Activated CD4-positive, alpha-beta T cell treated with anti-CD3 and anti-CD28 coated beads for 24 hours (primary cell): ENCODE measurements at regions not wholly inside any gene's neighbourhood (a gene's known extent, or its start where the extent isn't known, plus 50 kb on each side); places are given as distances from the start of the nearest gene placed in this dataset.
"Not testable (repeated sequence)": the region's sequence is repeated elsewhere in the genome, so short reads cannot be mapped to it uniquely, and the experiment has no call there.

Source experiments
- DNase-seq, 2 donors: peaks; one replicate each; pipeline ENCODE4 v3.0.0-alpha.2; 2020; ENCODE audit warnings: low read depth in 2 of 2

DNA sequence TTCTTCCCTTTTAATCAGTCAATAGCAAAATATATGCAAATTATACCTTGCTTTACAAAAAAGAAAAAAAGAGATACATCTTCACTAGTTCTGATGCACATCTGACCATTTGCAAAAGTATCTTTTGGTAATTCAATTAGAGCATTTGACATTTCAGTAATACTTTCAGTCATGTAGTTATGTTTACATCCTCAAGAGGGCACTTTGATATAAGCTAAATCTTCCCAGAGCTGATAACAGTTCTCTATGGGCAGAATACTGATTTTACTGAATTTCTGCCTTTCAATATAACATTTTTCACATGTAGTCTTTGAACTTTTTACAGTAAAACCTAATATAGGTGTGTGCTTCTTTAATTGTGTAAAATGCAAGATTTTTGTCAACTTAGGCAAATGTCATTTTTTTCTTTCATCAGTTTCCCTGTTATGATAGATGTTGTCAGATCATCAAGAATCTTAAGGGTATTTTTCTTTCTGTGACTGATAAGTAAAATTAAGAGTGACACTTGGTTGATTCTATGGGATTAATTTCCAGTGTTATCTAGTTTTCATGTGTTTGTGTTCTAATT lies 703.5 kb upstream of the SEMA3D start:
- DNase-seq: no peak

DNA sequence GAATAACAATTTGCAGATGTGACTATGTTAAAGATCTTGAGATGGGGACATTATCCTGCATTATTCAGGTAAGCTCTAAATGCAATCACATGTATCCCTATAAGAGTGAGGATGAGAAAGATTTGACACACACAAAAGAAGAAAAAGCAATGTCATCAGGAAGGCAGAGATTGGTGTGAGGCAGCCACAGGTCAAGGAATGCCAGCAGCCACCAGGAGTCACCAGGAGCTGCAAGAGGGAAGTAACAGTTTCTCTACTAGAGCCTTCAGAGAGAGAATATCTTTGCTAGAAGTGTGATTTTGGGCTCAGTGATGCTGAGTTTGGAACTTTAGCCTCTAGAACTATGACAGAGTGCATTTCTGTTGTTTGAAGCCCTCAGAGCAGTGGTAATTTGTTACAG lies 700.3 kb upstream of the SEMA3D start:
- DNase-seq: no peak

DNA sequence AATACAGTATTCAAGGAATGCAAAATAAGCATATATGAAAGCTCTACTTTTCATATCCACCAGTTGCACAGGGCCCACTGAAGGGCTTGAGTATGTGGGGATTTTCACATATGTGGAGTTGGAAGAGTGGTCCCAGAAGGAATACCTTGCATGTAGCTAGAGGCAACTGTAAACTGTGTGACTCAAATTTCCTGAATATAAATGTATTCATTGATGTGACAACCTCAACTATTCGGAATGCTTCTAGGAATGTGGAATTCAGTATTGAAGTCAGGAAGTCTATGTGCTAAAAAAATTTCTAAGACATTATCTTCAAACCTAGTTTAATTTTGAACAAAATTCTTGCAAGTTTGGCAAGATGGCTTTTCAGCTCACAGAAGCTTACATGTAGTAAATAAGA lies 695.5 kb upstream of the SEMA3D start:
- DNase-seq: no peak

DNA sequence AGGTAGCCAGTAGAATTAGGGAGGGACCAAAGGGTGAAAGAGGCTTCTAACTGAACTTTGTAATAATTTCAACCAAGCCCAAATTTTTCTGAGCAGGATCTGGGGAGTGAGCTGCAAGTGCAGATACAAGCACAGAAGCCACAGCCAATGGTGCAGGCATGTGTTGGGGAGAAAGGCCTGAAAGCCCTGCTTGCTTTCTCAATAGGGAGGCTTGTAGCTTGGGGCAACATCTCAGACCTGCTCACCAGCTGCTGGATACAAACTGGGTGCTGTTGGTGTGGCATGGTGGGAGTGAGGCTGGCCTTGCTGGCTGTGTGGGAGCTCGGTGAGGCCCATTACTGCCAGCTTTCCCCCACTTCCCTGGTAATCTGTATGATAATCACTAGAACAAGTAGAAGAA lies 688.5 kb upstream of the SEMA3D start:
- DNase-seq: no peak

DNA sequence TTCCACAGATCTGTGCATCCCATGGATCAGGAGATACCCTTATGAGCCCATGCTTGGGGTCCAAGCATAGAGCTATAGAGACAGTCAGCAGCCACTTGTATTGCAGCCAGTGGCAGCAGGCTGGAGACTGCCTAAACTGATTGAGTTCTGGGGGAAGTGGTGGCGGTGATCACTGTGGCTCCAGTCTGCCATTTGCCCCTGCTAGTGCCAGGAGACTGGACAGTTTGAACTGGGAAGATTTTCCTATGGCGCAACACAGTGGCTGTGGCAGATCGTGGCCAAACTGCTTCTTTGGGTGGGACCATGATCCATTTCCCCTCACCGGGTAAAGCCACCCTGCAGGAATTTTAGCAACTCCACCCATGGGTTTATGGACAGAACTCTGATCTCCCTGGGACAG lies 679.7 kb upstream of the SEMA3D start:
- no peak for DNase-seq

DNA sequence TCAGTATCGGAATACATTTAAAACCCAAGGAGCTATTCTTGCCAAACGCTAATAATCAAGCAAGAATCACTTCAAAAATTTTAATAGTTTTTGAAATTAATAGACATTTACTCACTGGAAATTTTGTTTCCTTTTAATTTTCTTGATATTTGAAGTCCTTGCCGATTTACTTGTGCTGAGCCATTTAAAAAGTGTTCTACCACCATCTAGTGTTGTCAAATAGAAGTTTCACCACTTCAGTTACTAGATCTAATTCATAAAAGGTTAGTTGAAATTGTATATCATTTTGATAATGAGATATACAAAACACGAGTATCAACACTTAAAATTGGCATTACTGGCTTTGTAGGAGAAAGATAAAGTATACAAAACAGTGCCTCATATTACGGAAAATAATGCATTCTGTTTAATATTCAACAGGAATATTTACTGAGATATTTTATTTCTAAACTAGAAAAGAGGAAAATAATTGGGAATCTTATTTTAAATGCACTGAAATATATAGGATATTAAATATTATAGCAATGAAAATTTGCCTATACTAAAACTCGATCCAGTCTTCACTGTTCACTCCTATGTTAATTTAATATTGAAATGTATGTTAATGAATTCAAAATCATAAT lies 664.8 kb upstream of the SEMA3D start:
- DNase-seq: no peak

DNA sequence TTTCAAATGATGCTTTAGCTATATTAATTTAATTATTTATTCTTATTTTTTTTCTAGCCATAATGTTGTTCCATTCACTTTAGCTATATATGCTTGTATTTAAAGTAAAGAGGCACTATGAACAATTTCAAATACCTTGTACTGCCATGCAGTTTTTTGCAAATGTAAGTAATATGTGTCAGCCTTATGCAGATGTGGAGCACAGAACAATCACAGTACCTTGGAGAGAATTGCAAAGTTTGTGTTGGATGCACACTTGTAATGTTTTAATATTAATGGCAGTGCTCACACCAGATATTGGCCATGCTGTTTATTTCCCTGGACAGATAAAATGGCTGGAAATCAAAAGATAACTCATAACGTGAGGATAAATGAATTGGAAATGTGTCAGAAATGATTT lies 663.5 kb upstream of the SEMA3D start:
- DNase-seq: no peak

DNA sequence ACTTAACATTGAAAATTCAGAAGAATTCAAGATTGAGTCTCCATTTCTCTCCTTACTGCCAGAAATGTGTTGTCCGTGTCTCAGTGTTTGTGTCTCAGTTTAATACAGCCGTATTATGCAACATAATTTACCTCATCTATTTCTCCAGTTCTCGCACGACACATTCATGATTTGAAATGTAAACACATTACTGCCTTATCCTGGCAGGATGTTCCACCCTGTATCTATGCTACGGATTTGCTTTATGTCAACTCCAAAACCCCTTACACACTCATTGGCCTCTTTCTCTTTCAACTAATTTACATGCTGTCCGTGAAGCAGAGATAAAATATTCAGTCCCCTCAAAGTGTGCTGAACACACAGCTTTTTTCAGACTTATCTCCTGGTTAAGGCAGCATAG lies 653.7 kb upstream of the SEMA3D start:
- no peak for DNase-seq

DNA sequence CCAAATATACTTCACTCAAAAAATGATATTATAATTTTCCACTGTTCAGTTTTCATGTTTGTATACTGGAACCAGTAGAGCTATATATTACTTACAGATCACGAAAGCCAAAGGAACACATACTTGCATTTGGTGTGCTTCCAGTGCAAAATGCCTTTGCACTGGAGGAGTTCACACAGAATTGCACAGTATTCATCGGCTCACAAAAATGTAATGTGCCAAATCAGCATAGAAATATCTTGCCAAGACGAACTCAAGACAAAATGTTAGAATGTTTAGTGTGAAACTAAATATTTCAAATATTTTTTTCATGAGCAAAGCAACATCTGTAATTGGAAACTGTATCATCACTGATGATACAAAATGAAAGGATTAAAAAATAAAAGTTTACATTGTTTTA lies 646.2 kb upstream of the SEMA3D start:
- DNase-seq: no peak

DNA sequence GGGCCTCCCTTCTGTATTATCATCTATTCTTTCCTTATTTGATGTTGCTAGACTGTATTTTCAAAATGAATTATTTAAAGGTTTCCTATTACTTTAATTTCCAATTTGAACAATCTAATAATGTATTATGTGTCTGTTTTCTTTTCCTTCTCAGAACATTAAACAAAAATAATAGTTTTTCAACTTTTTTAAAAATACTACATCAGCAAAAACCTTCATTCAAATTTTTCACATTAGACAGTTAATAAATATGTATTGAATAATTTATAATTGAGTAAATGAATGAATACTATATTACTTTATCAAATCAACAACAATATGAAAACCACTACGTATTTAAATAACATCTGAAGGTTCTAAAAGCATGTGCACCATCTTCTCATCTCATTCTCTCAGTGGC lies 644.1 kb upstream of the SEMA3D start:
- no peak for DNase-seq

DNA sequence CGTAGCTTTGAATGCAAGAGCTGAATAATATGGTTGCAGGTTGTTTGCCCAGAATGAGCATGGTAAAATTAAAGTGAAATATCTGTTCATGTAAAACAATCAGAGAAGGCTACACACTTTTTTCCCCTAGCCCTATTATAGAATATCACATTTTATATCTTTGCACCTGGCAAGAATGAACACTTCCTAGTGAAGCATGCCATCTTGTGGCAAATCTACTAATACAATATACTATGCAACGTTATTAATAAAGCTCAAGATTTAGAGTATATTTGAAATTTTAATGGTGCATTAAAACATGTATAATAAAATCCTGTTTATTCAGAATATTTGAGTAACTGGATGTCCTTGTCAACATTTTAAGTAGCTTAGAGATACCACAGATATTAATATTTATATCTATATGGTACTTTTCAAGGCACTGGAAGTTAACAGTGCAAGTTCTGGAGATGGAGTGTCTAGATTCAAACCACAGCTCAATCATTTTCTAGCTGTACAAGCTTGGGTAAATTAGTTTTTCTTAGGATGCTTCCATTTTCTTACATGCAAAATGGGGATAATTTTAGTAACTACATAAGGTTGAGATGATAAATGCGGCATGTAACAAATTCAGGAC lies 643.1 kb upstream of the SEMA3D start:
- no peak for DNase-seq

DNA sequence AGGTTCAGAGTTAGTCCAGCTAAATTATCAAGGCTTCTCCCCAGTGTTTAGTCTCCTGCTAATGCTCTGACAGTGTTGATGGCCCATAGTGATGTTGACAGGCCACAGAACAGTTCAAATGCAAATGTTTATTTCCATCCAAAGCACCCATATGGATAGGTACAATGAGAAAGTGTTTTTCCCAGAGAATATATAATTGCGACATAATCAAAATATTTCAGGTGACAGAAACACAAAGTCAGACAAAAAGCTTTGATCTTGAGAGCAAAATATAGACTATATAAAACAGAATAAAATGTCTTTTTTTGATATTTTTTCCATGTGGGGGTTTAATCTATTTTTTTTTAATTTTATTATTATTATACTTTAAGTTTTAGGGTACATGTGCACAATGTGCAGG lies 642.3 kb upstream of the SEMA3D start:
- DNase-seq: no peak

DNA sequence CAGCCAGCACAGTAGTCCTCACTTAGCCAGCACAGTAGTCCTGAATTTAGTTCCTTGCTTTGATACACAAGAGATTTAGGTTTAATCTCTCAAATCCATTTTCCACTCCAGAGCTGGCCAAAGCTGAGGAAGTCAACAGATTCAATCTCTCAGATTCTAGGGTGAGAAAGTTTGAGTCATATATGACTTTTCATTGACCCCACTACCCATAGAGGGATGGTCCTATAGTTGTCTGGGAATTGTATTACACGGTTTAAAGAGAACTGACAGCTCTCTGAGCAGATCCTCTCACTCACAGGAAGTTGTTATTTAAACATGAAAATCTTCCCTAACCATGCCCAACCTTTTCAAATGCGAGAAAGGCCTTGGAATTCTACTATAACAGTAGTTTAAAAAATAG lies 641.8 kb upstream of the SEMA3D start:
- DNase-seq: no peak

DNA sequence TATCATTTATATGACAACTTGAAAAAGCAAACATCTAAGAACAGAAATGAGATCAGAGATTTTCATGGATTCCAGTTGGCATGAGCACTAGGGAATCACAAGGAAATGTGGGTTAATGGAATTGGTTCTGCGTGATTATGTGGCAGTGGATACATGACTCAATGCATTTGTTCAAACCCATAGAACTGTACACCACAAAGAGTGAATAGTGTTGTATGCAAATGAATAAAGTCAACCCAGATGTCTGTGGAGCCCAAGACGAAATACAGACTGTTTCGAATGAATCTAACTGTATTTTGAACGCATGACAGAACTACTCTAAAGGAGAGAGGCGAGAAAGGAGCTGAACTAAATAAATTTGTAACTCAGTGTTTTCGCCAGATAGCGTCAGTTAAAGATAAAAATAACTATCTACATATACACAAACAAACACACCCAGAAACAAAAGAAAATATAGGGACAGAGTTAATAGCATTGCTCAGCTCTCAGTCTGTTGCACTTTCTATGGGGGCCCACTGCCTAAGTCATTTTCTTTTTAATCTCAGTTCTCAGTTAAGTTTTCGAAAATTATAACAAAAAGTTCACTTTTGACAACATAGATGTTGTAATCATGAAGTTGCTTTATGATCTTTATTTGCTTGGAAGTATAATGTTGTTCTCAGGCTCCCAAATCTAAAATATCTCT lies 636.7 kb upstream of the SEMA3D start:
- DNase-seq: no peak

DNA sequence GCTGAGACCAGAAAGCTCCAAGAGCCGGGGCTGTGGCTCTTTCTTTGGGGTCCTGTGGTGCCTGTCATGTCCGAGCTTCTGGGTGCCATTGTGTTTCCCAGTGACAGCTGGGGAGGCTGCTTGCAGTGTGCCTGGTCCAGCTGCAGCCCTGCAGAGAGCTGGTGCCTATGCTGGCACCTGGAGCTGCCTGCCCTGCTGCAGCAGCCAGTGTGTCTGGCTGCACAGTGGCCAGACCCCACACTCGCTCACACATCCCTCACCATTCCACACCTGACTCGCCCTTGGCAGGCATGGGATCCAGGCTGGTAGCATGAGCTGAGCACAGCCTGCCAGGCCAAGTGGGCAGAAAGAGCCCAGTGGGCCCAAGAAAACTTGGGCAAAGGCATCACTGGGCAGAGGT lies 635.1 kb upstream of the SEMA3D start:
- DNase-seq: no peak

DNA sequence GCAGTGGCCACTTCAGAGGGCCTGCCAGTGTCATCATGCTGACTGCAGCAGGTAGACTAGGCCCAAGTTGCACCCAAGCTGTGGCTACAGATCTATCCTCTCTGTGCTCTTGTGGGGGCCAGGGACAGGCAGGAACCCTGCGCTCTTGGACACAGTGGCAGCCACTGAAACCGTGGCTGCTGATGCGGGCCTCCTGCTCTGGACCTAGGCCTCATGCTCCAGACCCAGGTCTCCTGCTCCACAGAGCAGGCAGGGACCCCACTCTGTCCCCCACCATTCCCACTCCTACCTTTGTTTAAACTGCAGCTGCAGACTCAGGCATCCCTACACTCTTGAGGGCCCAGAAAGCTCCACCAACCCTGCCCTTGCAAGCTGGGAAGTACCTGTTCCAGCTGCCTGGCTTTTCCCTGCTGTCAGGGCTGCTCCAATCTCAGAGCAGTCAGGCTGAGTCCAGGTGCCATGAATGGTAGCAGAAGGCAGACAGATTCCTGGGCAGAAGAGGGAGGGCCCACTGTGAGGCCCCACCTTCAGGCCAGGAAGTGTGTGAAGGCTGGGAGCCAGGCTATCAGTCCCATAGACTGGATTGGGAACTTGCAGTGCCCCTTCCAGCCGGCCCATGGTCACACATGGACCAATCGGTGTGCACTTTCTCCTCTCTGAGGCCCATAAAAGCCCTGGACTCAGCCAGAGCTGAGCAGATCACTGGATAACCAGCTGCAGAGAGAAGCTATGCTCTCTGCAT lies 634.0 kb upstream of the SEMA3D start:
- DNase-seq: no peak

DNA sequence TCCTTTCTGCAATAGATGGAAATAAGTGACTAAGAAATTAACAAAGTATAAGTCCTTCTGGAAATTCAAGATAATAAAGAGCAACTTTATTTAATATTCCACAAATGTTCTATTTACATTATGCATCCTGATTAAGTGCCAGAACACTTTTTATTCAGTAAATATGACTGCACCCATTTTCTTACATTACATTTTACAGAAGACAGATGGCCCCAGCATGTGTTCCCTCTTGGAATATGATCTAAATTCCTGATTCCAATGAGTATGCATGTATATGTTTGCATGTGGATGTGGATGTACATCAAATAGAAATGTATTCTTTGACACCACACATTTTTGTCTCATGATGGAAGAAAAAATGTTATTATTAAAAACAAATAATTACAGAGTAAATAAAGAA lies 628.7 kb upstream of the SEMA3D start:
- DNase-seq: no peak

DNA sequence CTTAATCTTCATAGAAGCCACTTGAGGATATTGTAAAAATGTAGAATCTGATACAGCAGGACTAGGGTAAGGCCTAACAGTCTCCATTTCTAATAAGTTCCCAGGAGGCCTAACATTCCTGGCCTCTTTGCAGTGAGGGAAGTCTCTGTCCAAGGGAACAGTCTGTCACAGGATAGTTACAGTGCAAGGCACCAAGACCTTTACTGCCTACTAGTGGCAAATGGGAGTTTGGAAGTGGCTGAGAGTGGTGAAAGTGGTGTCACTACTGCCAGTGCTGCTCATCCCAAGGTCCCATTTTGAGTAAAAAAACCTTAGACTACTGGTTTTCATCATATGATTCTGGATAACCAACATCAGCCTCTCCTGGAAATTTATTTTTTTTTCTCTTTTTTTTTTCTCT lies 619.5 kb upstream of the SEMA3D start:
- no peak for DNase-seq

DNA sequence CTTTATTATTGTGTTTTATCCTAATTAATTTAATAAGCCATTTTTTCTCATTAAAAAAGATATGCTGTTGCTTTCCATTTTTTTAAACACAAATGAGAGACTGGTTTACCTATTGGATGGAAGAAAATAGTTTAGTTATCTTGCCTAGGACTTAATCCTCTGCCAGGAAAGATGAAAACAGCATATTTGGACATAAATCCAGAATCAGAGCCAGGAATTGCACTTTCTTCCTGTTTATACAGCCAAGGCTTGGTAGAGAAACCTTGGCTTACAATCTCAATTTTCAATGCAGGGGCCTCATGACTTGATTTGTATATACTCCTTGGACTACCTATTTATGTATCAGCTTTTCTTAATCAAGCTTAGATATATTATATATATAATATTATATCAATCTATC lies 618.8 kb upstream of the SEMA3D start:
- no peak for DNase-seq

DNA sequence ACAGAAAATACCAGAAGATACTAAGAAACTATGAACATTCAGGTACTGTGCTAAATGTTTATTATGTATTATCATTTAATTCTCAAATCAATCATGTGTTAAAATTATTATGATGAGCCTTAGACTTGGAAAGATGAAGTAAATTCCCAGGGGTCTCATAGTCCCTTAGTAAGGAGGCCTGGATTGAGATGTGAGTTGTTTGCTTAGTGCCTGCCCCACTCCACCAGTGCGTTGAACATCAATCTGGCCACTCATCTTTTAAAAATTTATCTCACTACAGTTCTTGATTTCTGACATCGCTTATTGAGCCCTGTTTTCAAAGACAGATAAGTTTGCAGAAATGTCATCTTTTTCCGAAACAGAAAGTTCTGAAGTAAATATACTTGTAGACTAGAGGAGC lies 618.4 kb upstream of the SEMA3D start:
- no peak for DNase-seq

DNA sequence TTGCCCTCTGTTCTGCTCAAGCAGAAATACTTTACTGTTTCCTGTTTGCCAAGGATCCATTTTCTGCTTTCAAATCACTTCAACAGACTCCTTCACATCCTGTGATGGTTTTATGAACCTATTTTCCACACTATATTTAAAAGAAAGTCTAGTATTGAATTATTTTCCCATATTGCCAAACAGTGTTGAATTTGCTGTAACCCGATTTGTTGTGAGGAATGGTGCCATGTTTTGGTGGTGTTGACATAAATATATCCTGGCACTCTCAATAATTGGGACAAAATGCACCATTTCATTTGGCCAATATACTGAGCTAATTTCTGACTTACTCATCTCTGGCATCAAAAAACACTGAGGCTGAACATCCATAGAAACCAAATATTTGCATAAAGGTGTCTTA lies 615.4 kb upstream of the SEMA3D start:
- no peak for DNase-seq

DNA sequence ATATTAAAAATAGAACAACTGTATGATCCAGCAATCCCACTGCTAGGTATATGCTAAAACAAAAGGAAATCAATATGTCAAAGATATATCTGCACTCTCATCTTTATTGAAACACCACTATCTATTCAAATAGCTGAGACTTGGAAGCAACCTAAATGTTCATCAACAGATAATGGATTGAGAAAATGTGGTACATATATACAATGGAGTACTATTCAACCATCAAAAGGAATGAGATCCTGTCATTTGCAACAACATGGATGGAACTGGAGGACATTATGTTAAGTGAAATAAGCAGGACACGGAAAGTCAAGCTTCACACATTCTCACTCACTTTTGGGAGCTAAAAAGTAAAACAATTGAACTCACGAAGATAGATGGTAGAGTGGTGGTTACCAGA lies 610.1 kb upstream of the SEMA3D start:
- no peak for DNase-seq

DNA sequence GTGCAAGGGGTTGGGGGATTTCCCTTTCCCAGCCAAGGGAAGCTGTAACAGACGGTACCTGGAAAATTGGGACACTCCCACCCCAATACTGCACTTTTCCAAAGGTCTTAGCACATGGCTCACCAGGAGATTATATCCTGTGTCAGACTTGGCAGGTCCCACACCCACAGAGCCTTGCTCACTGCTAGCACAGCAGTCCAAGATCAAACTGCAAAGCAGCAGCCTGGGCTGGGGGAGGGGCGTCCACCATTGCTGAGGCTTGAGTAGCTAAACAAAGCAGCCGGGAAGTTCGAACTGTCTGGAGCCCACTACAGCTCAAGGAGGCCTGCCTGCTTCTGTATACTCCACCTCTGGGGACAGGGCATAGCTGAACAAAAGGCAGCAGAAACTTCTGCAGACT lies 604.2 kb upstream of the SEMA3D start:
- not testable (repeated sequence) for DNase-seq
